ENCODE measurements at regions not wholly inside any gene's neighbourhood (a gene's known extent, or its start where the extent isn't known, plus 50 kb on each side); places are given as distances from the start of the nearest gene placed in this dataset.

GRCh38 chr3:163943664-163944063 lies 1134.6 kb downstream of the SI start:
- TF ChIP-seq RBAK (tag by site-specific recombination; IDR thresholded peaks at IDR 0.05) (no peak), PBX3 (CRISPR knock-in tag; IDR thresholded peaks at IDR 0.05) (no peak), ZNF24 (tag by site-specific recombination; IDR thresholded peaks at IDR 0.05) (no peak), CTCF (tag by site-specific recombination; IDR thresholded peaks at IDR 0.05) (no peak), ZNF311 (tag by site-specific recombination; IDR thresholded peaks at IDR 0.05; ENCODE audit: borderline replicate concordance) (no peak), ZNF324 (tag by site-specific recombination; IDR thresholded peaks at IDR 0.05) (no peak), ZNF133 (tag by site-specific recombination; IDR thresholded peaks at IDR 0.05) (no peak), ZNF335 (tag by site-specific recombination; conservative IDR thresholded peaks at IDR 0.05) (no peak)

All from HEK293 (cell line).